Ovary (tissue), 3 donors: ENCODE measurements at regions not wholly inside any gene's neighbourhood (a gene's known extent, or its start where the extent isn't known, plus 50 kb on each side); places are given as distances from the start of the nearest gene placed in this dataset.

ENCODE experiments used
- CTCF ChIP-seq, 3 donors: fragments of 450-650 bp in 2 of 3; fragments of 200-600 bp in 1 of 3; IDR thresholded peaks; one replicate each; pipeline versions ENCODE4 v1.5.1 to v1.8.0; 2016 to 2022; ENCODE audit warnings: antibody characterized with exemption in 3 of 3, mild to moderate bottlenecking in 1 of 3
- POLR2A ChIP-seq: fragments of 450-650 bp; IDR thresholded peaks from one replicate; pipeline ENCODE4 v1.6.1; 2017; ENCODE audit warnings: antibody characterized with exemption, mild to moderate bottlenecking, moderate library complexity
- donor health status: DM: no; HTN: no; CAD: no.

- TF ChIP-seq POLR2A (no peak), CTCF (IDR thresholded peaks at IDR 0.05) (no peak)
Measured at GRCh38 chr1:222955964-222956363, 141.1 kb downstream of the DISP1 start.
